NCI-H1048 (cell line): ENCODE measurements at regions not wholly inside any gene's neighbourhood (a gene's known extent, or its start where the extent isn't known, plus 50 kb on each side); places are given as distances from the start of the nearest gene placed in this dataset.
"Not testable (repeated sequence)": the region's sequence is repeated elsewhere in the genome, so short reads cannot be mapped to it uniquely, and the experiment has no call there.

Source experiments
- DNase-seq: peaks from one replicate; lab custom pipeline; 2025; lab: John Stamatoyannopoulos, UW

DNA sequence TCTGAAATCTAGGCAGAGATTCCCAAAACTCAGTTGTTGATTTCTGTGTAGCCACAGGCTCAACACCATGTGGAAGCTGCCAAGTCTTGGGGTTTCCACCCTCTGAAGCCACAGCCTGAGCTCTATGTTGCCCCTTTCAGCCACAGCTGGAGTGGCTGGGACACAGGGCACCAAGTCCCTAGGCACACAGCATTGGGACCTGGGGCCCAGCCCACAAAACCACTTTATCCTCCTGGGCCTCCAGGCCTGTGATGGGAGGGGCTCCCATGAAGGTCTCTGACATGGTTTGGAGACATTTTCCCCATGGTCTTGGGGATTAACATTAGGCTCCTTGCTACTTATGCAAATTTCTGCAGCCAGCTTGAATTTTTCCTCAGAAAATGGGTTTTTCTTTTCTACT, 186.0 kb upstream of the SPOPL start:
- DNase-seq = not testable (repeated sequence)

DNA sequence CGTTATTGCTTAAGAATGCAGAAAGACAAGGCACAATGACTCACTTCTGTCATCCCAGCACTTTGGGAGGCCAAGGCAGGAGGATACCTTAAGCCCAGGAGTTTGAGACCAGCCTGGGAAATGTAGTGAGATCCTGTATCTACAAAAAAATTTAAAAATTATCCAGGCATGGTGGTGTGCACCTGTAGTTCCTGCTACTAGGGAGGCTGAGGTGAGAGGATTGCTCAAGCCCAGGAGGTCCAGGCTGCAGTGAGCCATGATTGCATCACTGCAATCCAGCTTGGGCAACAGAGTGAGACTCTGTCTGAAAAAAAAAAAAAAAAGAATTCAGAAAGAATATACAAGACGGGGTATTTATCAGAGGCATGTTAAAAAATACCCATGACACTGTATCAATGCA, 182.0 kb upstream of the SPOPL start:
- no peak for DNase-seq

DNA sequence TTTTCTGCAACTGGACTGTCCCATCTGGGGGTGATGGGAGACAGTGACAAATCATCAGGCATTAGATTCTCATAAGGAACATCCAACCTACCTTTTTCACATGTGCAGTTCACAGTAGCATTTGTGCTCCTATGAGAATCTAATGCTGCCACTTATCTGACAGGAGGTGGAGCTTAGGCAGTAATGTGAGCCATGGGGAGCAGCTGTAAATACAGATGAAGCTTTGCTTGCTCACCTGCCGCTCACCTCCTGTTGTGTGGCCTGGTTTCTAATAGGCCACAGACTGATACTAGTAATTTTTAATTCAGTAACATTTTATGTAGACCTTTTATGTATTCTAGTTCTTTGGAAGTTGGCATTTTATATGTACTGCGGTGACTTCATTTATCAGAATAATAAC, 180.1 kb upstream of the SPOPL start:
- no peak for DNase-seq

GRCh38 chr2:138323382-138324067, 178.0 kb upstream of the SPOPL start:
- DNase-seq = no peak

DNA sequence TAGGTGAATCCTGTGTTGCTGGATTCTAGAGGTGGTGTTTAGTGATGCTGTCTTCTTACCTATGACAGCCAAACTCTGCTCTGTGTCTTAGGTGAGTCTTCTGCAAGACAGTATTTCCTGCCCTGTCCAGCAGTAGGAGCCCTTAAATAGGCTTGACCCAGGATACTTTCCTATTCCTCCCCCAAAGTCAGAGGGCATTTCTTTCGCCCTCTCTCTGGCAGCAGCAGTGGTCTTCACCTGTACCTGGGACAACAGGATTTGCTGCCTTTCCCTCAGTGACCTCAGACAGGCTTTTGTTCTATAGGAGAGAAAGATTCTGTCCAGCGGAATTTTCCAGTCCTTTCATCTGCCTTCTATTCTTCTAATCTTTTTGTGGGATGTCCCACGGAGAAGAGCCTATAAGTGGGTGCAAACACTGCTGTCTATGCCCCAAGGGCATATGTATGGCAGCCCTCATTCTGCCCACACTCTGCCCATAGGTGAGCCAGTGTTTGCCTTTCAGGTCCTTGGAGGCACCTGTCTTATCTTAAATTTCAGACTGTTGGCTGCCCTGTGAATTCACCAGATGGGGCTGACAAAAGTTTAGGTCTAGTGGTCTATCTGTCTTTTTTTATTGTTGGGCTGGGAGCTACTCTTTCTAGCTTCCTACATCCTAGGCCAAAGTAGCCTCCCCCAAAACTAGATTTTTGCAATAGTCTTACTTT, 177.3 kb upstream of the SPOPL start:
- DNase-seq = no peak

- DNase-seq = no peak
These were observed 173.6 kb upstream of the SPOPL start for GRCh38 chr2:138327967-138328366.

DNA sequence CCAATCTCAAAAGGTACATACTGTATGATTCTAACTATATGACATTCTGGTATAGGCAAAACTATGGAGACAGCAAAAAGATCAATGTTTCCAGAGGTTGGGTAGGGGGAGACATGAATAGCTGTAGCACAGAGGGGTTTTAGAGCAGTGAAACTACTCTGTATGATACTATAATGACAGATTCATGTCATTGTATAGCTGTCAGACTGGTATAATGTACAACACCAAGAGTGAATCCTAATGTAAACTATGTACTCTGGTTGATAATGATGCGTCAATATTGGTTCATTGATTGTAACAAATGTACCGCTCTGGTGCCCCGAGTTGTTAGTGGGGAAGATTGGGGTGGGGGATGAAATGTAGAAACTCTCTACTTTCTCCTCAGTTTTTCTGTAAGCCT, 172.4 kb upstream of the SPOPL start:
- no peak for DNase-seq

DNA sequence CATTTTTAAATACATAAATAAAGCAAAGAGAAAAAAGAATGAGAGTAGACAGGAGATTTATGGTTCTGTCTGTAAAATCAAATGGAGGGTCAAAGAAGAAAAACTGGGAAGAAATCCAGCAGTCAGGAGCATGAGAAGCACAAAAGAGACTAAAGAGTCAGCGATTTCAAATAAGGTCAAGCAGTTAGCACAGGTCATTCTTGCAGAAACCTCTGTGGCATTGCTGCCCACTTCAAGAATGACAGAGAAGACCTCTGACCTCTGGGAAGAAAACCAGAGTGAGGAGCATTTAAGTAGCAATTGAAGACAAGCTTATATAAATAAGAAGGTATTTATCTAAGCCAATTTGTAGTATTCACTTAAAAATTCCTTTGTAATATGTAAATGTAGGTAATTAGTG, 172.0 kb upstream of the SPOPL start:
- no peak for DNase-seq

DNA sequence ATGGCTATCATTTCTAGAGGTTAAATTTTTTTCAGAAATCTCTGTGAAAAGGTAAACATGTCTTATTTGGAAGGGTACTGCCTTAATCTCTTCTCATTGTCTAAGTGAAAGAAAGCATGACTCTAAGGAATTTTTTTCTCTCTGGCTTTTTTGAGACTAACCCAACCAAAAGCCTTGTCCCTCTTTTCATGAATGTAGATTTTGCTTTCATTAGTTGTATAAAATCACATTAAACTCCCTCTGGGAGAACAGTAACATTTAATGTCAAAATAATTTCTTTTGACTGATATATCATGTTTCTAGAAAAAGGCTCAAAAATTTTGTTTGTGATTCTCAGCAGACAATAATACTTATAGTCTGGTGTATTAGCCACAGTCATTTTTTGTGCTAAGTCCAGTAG, 168.4 kb upstream of the SPOPL start:
- no peak for DNase-seq

- no peak for DNase-seq
These were observed 167.9 kb upstream of the SPOPL start for GRCh38 chr2:138333677-138334076.

- DNase-seq = no peak
These were observed 167.2 kb upstream of the SPOPL start for GRCh38 chr2:138334323-138334722.

GRCh38 chr2:138335036-138335435, 166.5 kb upstream of the SPOPL start:
- DNase-seq = no peak

- DNase-seq = no peak
These were observed 165.4 kb upstream of the SPOPL start for GRCh38 chr2:138336146-138336545.

DNA sequence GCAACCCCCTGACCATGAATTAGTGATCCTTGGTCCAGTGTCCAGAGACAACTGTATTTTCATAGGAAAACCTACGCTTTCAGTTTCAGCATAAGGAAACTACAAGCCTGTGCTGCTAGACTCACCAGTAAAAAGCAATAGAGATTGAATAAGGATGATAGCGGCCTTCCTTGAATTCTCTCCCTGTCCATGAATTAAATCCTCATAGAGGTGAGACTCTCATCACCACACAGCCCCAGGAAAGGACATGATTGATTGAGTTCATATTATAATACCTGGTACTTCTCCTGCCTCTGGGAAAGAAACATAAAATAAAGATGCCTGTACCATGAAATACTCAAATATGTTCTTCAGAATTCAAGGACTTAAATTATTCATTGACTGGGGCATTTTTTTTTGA, 146.3 kb upstream of the SPOPL start:
- DNase-seq = no peak

DNA sequence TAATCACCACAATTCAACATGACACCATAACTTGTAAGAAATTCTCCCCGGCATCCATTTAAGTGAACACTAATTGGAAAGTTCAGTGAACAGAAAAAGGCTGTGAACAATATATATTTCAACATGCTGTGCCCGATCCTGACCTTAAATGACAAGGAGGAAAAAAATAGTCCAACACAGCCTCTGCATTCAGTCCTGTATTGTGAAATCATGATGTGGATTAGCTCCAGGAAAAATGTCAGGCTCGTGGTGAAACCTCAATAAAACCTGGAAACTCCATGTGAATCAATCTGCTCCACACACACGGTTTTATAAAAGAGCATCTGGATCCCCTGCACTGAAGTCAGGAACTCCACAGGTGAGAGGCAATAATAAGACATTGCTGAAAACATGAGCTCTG, 145.4 kb upstream of the SPOPL start:
- DNase-seq = no peak

DNA sequence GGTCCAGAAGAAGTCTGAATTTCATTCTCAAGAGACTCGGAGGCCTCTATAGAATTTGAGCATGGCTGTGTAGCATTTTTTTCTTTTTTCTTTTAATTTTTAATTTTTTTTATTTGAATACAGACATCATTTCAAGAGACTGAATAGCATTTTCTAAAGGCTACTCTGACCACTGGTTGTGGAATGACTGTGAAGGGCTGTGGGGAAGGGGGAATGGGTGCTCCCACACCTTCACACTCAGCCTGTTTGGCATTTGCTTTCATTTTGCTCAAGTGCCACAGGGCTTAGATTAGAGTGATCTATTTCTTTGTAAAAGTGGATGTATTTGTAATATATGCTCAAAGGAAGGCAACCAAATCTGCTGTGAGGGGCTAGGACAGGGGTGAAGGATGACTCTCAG, 142.0 kb upstream of the SPOPL start:
- no peak for DNase-seq

DNA sequence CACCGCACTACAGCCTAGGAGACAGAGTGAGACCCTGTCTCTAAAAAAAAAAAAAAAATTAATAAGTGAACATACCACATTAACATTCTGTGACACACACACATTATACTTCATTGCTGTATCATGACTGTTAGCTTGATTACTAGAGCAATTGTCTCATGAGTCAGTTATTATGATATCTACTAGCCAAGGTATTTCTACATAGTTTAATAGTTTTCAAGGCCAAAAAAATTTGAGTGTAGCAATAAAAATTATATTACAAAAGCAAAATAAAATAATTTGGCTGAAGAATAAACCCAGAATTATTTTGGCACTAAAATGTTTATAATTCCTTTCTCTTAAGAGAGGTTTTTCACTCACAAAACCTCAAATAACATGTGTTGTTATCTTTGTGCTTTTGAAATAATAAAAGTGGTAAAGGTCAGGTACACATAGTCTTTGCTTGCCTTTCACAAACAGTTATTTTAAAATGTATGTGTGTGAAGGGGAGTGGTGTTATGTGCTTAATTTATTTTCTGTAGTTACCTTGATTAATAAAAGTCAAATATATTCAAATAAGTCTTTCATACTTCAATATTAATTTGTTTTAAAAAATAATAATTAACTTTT, 136.9 kb upstream of the SPOPL start:
- DNase-seq = no peak

- no peak for DNase-seq
These were observed 136.0 kb upstream of the SPOPL start for GRCh38 chr2:138365581-138365980.

DNA sequence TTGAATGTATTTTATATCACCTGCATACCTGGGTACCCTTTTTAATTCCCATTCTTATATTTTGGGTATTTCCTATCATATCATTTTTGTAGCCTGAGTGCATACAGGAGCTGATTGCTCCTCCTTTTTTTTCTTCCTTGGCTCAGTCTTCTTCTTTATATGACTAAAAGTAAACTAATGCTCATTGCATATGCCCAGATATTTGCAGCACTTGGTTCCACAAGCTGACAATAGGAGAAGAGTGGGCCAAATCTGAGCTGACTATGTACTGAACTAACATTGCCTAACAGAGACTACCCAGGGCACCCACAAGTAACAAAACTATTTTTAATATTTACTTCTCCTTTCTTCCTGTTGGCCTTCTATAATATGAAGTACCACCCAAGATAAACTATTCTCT, 131.7 kb upstream of the SPOPL start:
- no peak for DNase-seq

DNA sequence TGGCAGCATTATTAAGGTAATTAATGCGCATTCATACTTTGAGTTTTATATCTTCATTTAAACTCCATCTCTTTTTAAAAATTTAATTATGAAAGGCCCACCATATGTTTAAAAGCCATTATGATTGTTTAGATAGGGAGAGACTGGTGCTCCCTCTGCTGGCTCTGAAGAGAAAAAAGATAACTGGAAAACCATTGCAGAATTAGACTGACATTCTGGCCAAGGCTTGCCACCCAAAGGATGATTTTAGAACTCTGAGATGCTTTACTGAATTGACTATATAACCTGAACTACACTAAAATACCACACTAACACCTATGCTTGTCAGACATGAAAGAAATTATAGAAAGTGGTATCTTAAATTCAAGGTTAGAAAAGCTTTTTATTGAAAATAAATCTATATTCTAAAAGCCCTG, 127.6 kb upstream of the SPOPL start:
- DNase-seq = no peak

DNA sequence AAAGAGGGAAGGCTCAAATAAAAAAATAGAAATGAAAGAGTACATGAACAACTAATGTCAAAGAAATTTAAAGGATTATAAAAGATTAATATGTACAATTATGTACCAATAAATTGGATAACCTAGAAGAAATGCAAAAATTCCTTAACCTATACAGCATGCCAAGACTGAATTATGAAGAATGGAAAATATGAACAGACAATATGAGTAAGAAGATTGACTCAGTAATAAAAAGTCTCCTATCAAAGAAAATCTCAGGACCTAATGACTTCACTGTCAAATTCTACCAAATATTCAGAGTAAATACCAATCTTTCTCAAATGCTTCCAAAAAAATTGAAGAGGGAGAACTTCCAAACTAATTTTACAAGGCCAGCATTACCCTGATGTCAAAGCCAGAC, 120.2 kb upstream of the SPOPL start:
- no peak for DNase-seq

- no peak for DNase-seq
These were observed 118.9 kb upstream of the SPOPL start for GRCh38 chr2:138382672-138383071.

DNA sequence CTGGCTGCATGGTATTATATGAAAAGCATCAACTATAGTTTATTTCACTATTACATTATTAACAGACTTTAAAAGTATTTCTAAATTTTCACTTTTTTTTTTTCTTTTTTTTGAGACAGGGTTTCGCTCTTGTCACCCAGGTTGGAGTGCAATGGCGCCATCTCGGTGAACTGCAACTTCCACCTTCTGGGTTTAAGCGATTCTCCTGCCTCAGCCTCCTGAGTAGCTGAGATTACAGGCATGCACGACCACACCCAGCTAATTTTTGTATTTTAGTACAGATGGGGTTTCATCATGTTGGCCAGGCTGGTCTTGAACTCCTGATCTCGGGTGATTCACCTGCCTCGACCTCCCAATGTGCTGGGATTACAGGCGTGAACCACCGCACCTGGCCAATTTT, 115.4 kb upstream of the SPOPL start:
- not testable (repeated sequence) for DNase-seq

DNA sequence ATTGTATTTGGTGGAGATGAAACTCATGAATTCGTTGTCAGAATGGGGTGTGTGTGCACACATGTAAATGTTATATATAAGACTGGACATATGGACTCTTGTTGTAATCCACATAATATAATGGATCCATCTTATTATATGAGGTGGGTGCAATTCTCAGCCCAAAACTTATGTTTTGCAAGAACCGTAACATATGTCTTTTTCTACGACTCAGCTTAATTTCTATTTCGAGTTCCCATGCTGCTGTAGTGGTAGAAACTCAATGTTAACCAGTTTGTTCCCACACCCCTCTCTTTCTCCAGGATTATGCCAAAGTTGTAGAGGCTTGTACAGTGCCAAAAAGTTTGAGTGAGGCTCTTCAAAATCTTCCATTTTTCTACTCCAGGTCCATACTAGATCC, 112.5 kb upstream of the SPOPL start:
- DNase-seq = no peak
